Common myeloid progenitor, CD34-positive (primary cell): ENCODE measurements at regions not wholly inside any gene's neighbourhood (a gene's known extent, or its start where the extent isn't known, plus 50 kb on each side); places are given as distances from the start of the nearest gene placed in this dataset.

Experiments used
- CTCF ChIA-PET: fragments of 350-600 bp; sonication (Branson Sonifier 250); formaldehyde crosslinking; loops from one replicate; lab custom pipeline; 2021; ENCODE audit warnings: antibody characterized with exemption; lab: Charles Lee
- POLR2A ChIA-PET: fragments of 350-600 bp; sonication (Branson Sonifier 250); formaldehyde crosslinking; loops from one replicate; lab custom pipeline; 2021; ENCODE audit warnings: antibody characterized with exemption; lab: Charles Lee
- DNase-seq, 3 donors: peaks; one replicate each; pipeline versions ENCODE4 v3.0.0 to v3.0.0-alpha.2; 2013
- H3K27ac ChIP-seq, 2 experiments: 1 replicate in 1 of 2; 2 replicates in 1 of 2; pipeline ENCODE4 v1.7.0; 2013; ENCODE audit warnings: inconsistent platforms in 2 of 2, low read length in 2 of 2, mild to moderate bottlenecking in 2 of 2, low read depth in 1 of 2, moderate library complexity in 1 of 2; ENCODE audit not compliant: severe bottlenecking in 2 of 2, insufficient read depth in 1 of 2, poor library complexity in 1 of 2
- H3K27me3 ChIP-seq, 5 experiments: replicated peaks in 2 of 5; 1 replicate in 3 of 5; 2 replicates in 2 of 5; pipeline versions ENCODE4 v1.6.1 to v1.7.0; 2013; ENCODE audit warnings: low read length in 4 of 5, mild to moderate bottlenecking in 2 of 5, moderate library complexity in 2 of 5, inconsistent platforms in 1 of 5; ENCODE audit not compliant: insufficient read depth in 5 of 5, control insufficient read depth in 4 of 5
- H3K36me3 ChIP-seq, 4 experiments: 1 replicate in 2 of 4; 2 replicates in 2 of 4; pipeline versions ENCODE4 v1.6.1 to v1.7.0; 2013; ENCODE audit warnings: low read length in 3 of 4, control low read depth in 1 of 4, mild to moderate bottlenecking in 1 of 4; ENCODE audit not compliant: control insufficient read depth in 4 of 4, insufficient read depth in 4 of 4
- H3K4me1 ChIP-seq, 4 experiments: 1 replicate in 3 of 4; 2 replicates in 1 of 4; pipeline versions ENCODE4 v1.6.1 to v1.7.1; 2013; ENCODE audit warnings: low read length in 3 of 4, mild to moderate bottlenecking in 3 of 4, control low read depth in 1 of 4, inconsistent platforms in 1 of 4, moderate library complexity in 1 of 4; ENCODE audit not compliant: control insufficient read depth in 4 of 4, insufficient read depth in 4 of 4; ENCODE audit errors: control extremely low read depth in 1 of 4
- H3K4me3 ChIP-seq, 7 experiments: 1 replicate in 4 of 7; 2 replicates in 3 of 7; pipeline versions ENCODE4 v1.5.1 to v1.7.0; 2013; ENCODE audit warnings: mild to moderate bottlenecking in 7 of 7, low read length in 6 of 7, moderate library complexity in 6 of 7, inconsistent platforms in 2 of 7, low read depth in 2 of 7, control low read depth in 1 of 7; ENCODE audit not compliant: insufficient read depth in 4 of 7, control insufficient read depth in 1 of 7; ENCODE audit errors: extremely low read depth in 1 of 7
- H3K9me3 ChIP-seq, 5 experiments: 1 replicate in 4 of 5; 2 replicates in 1 of 5; pipeline versions ENCODE4 v1.6.1 to v1.7.1; 2013; ENCODE audit warnings: low read length in 4 of 5, mild to moderate bottlenecking in 2 of 5, inconsistent platforms in 1 of 5, low read depth in 1 of 5, moderate library complexity in 1 of 5; ENCODE audit not compliant: control insufficient read depth in 4 of 5, insufficient read depth in 2 of 5; ENCODE audit errors: control extremely low read depth in 1 of 5
- WGBS: methylation state at CpG from one replicate; pipeline ENCODE4 v1.1.5; 2013; ENCODE audit not compliant: insufficient coverage; 5-methylcytosine and 5-hydroxymethylcytosine counted together

DNA sequence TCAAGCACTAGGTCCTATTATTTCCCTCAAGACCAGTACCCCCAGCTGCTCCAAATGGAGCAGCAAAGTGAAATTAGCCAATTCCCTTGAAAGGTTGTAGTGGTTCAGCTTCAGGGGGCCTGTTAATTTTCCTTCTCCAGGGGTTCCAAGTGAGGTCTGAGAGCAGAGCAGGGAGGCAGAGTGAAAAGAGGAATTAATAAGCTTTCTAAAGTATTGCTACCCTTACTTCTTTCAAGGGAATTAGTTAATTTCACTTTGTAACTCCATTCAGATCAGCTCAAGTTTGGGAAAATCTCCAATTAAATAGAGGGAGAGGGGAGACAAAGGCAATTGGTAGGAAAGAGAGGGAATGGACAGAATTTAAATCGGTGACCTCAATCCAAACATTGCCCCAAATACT lies 78.7 kb upstream of the SLC7A11 start:
- Histone ChIP-seq H3K27me3 (peaks cover 0 to 2% (median 0%) of the 10 kb centered on the region in 5 experiments), H3K27ac (no peak overlapping the region), H3K4me1 (no peaks in the 10 kb centered on the region), H3K4me3 (no peak overlapping the region), H3K36me3 (no peaks in the 10 kb centered on the region), H3K9me3 (no peaks in the 10 kb centered on the region)
- POLR2A ChIA-PET = no interaction called here
- CTCF ChIA-PET = no interaction called here
- no peak for DNase-seq
- WGBS = no CpG with 5 or more reads among the region's 1 CpG

DNA sequence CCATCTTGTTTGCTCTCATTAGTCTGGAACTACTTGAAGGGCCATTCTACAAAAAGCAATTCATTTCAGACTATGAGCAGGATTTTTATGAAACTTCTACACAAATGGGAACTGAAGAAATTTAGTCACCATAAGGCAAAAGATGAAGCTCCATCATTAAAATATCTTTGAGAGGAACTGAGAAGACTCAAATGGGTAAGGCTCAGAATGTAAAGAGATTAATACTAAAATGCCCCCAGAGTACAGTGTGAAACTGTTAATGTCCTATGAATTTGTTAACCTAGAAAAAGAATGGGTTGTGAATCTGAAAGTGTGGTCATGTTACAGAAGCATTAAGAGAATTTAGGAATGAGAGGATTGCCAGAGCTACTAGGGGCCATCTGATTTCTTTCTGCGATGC lies 77.9 kb upstream of the SLC7A11 start:
- Histone ChIP-seq H3K4me3 (no peak overlapping the region), H3K4me1 (no peaks in the 10 kb centered on the region), H3K36me3 (no peaks in the 10 kb centered on the region), H3K27me3 (peaks cover 0 to 2% (median 0%) of the 10 kb centered on the region in 5 experiments), H3K27ac (no peak overlapping the region), H3K9me3 (no peaks in the 10 kb centered on the region)
- DNase-seq = no peak
- CTCF ChIA-PET = no interaction called here
- POLR2A ChIA-PET = no interaction called here
- WGBS = 100% methylated on average over 1 of the region's 1 CpG

GRCh38 chr4:138317175-138317748 lies 75.1 kb upstream of the SLC7A11 start:
- Histone ChIP-seq H3K36me3 (no peaks in the 10 kb centered on the region), H3K4me3 (no peak overlapping the region), H3K27me3 (peaks cover 0 to 5% (median 1%) of the 10 kb centered on the region in 5 experiments), H3K9me3 (no peaks in the 10 kb centered on the region), H3K27ac (no peak overlapping the region), H3K4me1 (no peaks in the 10 kb centered on the region)
- ChIA-PET CTCF (no interaction called here), POLR2A (no interaction called here)
- 82% methylated on average over 4 of the region's 4 CpGs for WGBS
- no peak for DNase-seq

GRCh38 chr4:138312536-138312911 lies 70.4 kb upstream of the SLC7A11 start:
- DNase-seq = no peak
- Histone ChIP-seq H3K36me3 (no peaks in the 10 kb centered on the region), H3K4me3 (no peak overlapping the region), H3K9me3 (peaks cover 0 to 2% (median 0%) of the 10 kb centered on the region in 5 experiments), H3K27ac (no peak overlapping the region), H3K27me3 (peaks cover 0 to 5% (median 2%) of the 10 kb centered on the region in 5 experiments), H3K4me1 (no peaks in the 10 kb centered on the region)
- CTCF ChIA-PET = no interaction called here
- POLR2A ChIA-PET = no interaction called here
- WGBS = 100% methylated on average over 1 of the region's 1 CpG

GRCh38 chr4:138311771-138312535 lies 69.8 kb upstream of the SLC7A11 start:
- 95% methylated on average over 3 of the region's 4 CpGs for whole genome bisulfite sequencing
- Histone ChIP-seq H3K36me3 (no peaks in the 10 kb centered on the region), H3K9me3 (peaks cover 0 to 2% (median 0%) of the 10 kb centered on the region in 5 experiments), H3K4me1 (no peaks in the 10 kb centered on the region), H3K4me3 (no peak overlapping the region), H3K27ac (no peak overlapping the region), H3K27me3 (peaks cover 0 to 7% (median 2%) of the 10 kb centered on the region in 5 experiments)
- no peak for DNase-seq
- ChIA-PET CTCF (no interaction called here), POLR2A (no interaction called here)

GRCh38 chr4:138310991-138311390 lies 68.8 kb upstream of the SLC7A11 start:
- Histone ChIP-seq H3K36me3 (no peaks in the 10 kb centered on the region), H3K27me3 (peaks cover 0 to 4% (median 0%) of the 10 kb centered on the region in 5 experiments), H3K9me3 (peaks cover 0 to 2% (median 0%) of the 10 kb centered on the region in 5 experiments), H3K4me3 (no peak overlapping the region), H3K27ac (no peak overlapping the region), H3K4me1 (no peaks in the 10 kb centered on the region)
- ChIA-PET CTCF (interaction anchor here (0.6 kb wide), 1 partner anchor 1547 kb away, joined by 3 read pairs; no protein-coding TSS in a partner anchor), POLR2A (no interaction called here)
- WGBS = 100% methylated on average over 1 of the region's 1 CpG
- no peak for DNase-seq

DNA sequence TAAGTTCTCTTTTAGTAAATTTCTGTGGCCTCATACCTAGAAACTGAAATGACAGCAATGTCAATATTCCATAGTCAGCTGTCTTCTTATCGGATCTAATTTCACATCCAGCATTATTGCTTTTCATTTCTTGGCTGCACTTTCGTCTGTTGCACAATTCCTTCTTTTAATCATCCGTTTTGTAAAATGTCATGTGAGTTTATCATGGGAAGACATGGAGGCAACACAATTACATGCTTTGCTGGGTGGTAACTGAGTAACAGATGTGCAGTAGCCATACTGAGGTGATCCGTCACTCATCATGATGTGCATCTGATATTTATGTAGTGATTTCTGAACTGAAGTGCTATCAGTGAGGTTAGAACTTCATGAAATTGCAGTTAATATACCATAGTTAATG lies 68.3 kb upstream of the SLC7A11 start:
- ChIA-PET CTCF (no interaction called here), POLR2A (no interaction called here)
- H3K36me3 ChIP-seq = no peaks in the 10 kb centered on the region
- WGBS = 100% methylated on average over 3 of the region's 4 CpGs
- no peaks in the 10 kb centered on the region for H3K4me1 ChIP-seq
- peaks cover 0 to 4% (median 0%) of the 10 kb centered on the region in 5 experiments for H3K27me3 ChIP-seq
- H3K27ac ChIP-seq = no peak overlapping the region
- H3K9me3 ChIP-seq = peaks cover 0 to 2% (median 0%) of the 10 kb centered on the region in 5 experiments
- H3K4me3 ChIP-seq = no peak overlapping the region
- DNase-seq = no peak
